SK-N-DZ (cell line): ENCODE measurements at regions not wholly inside any gene's neighbourhood (a gene's known extent, or its start where the extent isn't known, plus 50 kb on each side); places are given as distances from the start of the nearest gene placed in this dataset.
A peak's percentile ranks its signal among the peaks of the same experiment; 100 is the strongest.
"Not testable (repeated sequence)": the region's sequence is repeated elsewhere in the genome, so short reads cannot be mapped to it uniquely, and the experiment has no call there.

ENCODE experiments used
- DNase-seq: peaks from one replicate; pipeline ENCODE4 v3.0.0-alpha.2; 2015; ENCODE audit warnings: low spot score

GRCh38 chr7:25735674-25736242, 416.2 kb upstream of the NFE2L3 start:
- DNase-seq = no peak

DNA sequence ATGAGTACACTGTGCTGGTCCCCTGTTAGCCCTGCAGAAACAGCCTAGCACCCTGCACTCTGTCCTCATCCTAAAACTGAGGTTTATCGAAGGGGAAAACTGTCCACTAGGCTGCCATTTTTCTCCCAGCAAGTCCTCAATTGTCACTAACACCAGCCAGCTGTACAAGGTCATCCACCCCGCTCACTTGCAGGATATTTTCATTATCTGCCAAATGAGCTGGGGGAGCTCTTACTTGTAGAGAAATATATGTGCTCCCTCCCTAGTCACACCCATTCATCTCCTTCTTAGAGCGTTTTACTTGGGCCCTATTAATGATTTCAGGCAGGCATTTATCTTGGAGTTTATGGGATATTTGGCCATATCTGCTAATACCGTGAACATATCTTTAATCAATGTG, 413.5 kb upstream of the NFE2L3 start:
- DNase-seq = no peak

GRCh38 chr7:25739143-25739542, 412.9 kb upstream of the NFE2L3 start:
- no peak for DNase-seq

DNA sequence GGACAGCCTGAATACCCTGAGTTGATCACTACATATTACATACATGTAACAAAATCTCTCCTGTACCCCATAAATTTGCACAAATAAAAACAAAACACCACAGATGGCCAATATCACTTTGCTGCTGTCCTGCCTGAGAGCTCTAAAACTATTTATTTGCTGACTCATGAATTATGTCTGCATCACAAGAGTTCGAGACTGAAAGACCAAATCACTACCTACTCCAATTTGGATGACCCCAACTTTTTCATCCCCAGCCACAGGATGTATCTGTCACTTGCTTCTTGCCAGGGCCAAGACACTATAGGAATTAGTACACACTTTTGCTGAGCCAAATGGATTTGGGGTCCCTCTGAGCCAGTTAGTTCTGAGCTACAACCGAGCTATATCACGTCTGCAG, 409.7 kb upstream of the NFE2L3 start:
- no peak for DNase-seq

DNA sequence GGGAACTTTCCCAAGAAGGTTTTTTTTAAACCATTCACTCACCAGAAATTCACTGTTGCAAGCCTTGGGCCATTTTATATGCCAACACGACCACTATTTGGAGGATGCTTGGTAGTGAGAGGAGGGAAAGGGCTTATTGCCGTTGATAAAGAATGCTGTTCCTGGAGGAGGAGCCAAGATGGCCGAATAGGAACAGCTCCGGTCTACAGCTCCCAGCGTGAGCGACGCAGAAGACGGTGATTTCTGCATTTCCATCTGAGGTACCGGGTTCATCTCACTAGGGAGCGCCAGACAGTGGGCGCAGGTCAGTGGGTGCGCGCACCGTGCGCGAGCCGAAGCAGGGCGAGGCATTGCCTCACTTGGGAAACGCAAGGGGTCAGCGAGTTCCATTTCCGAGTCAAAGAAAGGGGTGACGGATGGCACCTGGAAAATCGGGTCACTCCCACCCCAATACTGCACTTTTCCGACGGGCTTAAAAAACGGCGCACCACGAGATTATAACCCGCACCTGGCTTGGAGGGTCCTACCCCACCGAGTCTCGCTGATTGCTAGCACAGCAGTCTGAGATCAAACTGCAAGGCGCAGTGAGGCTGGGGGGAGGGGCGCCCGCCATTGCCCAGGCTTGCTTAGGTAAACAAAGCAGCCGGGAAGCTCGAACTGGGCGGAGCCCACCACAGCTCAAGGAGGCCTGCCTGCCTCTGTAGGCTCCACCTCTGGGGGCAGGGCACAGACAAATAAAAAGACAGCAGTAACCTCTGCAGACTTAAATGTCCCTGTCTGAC, 408.1 kb upstream of the NFE2L3 start:
- not testable (repeated sequence) for DNase-seq

- no peak for DNase-seq
Observed at GRCh38 chr7:25750744-25751508, 401.1 kb upstream of the NFE2L3 start.

- no peak for DNase-seq
Observed at GRCh38 chr7:25752154-25752553, 399.8 kb upstream of the NFE2L3 start.

DNA sequence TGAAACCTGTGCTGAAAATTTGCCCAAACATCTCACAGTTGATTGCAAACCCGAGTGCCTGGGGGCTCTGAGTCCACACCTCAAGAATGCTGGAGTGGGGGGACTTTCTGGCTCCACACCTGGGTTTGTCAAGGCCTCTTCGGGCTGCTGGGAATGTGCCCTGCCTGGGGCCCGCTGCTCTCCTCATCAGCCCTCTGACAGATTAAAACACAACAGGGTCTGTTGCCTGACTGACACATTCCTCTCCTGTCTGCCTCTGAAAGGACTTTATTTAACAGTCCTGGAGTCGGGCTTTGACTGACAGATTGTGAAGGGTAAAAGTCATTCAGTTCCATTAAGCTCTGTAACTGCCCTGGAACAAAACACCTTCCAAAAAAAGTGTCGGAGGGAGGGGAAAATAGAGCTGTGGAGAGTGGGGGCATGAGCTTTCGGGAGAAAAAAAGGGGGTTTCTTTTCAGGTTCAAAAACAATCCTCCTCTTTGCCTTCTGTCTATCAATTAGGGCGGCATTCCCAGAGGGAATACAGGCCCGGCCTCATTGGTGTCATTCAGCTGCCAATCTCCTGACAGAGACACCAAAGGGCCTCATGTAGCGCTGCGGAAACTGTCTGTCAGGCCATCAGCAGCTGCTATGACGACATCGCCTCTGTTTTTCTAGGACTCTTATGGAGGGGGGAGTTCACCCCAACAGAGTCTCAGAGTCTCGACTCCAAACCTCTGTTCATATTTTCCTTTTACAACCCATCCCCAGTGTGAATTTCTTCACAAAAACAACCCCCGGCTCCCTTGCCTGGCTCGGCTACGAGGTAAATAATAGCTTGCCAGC, 398.8 kb upstream of the NFE2L3 start:
- DNase-seq = peak; percentile 30

DNA sequence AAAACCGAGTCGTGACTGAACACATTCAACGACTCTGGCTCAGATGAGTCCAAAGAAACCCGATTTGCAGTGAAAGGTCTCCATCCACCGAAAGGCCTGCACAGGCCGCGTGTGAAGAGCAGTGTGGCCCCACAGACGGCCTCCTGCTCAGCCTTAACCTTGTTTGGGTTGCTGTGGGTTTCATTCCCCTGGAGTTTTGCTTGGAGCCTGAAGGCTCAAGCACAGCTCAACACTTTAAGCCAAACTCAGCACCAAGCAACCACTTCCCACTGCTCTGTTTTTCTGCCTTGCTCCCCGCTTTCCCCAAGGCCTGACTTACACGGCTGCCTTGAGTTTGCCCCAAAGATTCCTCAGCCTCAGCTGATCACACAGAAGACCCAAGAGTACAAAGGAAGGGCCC, 398.2 kb upstream of the NFE2L3 start:
- no peak for DNase-seq

- DNase-seq = no peak
Observed at GRCh38 chr7:25754333-25754732, 397.7 kb upstream of the NFE2L3 start.

DNA sequence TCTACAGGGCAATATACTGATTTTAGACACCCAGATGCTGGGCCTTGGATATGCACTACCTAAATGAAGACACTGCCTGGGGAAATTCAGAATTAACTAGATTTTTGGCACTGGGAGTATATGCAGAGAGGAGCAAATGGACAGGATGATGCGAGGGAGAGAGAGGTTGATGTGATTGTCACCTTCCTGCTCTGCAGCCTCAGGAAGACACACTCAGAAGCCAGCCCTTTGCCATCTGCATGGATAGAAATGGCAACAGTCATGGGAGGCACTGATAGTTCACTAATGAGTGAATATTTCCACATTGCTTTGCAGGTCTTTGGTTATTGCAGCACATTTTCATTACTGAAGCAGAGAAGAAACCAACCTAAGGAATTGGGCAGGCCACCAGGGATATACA, 397.2 kb upstream of the NFE2L3 start:
- DNase-seq = no peak

- DNase-seq = no peak
Observed at GRCh38 chr7:25756601-25757000, 395.4 kb upstream of the NFE2L3 start.

GRCh38 chr7:25758559-25758958, 393.4 kb upstream of the NFE2L3 start:
- DNase-seq = no peak

- no peak for DNase-seq
Observed at GRCh38 chr7:25759286-25759685, 392.7 kb upstream of the NFE2L3 start.

GRCh38 chr7:25759748-25760147, 392.2 kb upstream of the NFE2L3 start:
- no peak for DNase-seq

- no peak for DNase-seq
Observed at GRCh38 chr7:25762511-25763462, 389.2 kb upstream of the NFE2L3 start.

- no peak for DNase-seq
Observed at GRCh38 chr7:25763463-25763860, 388.5 kb upstream of the NFE2L3 start.

DNA sequence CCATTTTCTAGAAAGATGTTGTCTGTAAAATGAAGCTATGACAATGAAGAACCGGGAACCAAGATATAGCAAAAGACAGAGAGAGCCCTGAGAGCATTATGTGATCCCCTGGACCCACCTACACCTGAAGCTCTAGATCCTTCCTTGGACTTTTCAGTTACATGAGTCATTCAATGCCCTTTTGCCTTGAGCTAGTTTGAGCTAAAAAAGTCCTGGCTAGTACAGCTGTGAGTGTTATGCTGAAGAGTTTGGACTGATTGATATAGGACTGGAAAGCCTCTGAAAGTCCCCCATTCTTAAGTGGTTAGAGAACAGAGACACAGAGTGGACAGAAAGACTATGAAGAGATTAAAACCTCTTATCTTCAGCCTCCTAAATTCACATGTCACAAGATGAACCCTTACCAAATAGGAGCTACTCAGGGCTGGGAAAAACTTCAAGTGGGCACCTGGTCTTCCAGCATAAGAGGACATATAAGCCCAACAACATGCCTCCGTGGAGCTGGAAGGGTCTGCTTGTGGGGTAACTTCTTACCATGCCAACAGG, 386.8 kb upstream of the NFE2L3 start:
- no peak for DNase-seq

- DNase-seq = no peak
Observed at GRCh38 chr7:25770235-25770634, 381.8 kb upstream of the NFE2L3 start.

- DNase-seq = no peak
Observed at GRCh38 chr7:25770670-25771069, 381.3 kb upstream of the NFE2L3 start.
